ENCODE measurements at regions not wholly inside any gene's neighbourhood (a gene's known extent, or its start where the extent isn't known, plus 50 kb on each side); places are given as distances from the start of the nearest gene placed in this dataset.

DNA sequence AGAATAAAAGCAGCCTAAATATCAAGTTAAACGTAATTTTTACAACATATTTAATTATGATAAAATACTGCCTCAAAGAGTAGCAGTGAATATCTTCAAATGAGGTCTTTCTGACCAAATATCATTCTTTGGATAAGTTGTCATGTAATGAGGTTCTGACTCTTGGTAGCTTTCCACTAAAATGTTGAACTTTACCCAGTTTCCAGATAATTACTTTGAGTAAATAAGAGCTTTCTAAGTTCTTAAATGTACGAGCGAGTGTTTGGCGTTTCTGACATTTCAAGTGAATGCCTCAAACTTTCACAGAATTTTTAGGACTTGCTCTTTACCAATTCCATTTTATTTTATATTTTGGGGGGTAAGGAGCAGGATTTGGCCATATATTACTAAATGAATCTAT lies 1515.2 kb downstream of the FAM181B start:
- no peak for TF ChIP-seq POLR2A (IDR thresholded peaks at IDR 0.05; ENCODE audit: low read depth, low read length)
- no peak for TF ChIP-seq CREB1 (IDR thresholded peaks at IDR 0.05; ENCODE audit: low read depth)
- TF ChIP-seq, protein P1, sequence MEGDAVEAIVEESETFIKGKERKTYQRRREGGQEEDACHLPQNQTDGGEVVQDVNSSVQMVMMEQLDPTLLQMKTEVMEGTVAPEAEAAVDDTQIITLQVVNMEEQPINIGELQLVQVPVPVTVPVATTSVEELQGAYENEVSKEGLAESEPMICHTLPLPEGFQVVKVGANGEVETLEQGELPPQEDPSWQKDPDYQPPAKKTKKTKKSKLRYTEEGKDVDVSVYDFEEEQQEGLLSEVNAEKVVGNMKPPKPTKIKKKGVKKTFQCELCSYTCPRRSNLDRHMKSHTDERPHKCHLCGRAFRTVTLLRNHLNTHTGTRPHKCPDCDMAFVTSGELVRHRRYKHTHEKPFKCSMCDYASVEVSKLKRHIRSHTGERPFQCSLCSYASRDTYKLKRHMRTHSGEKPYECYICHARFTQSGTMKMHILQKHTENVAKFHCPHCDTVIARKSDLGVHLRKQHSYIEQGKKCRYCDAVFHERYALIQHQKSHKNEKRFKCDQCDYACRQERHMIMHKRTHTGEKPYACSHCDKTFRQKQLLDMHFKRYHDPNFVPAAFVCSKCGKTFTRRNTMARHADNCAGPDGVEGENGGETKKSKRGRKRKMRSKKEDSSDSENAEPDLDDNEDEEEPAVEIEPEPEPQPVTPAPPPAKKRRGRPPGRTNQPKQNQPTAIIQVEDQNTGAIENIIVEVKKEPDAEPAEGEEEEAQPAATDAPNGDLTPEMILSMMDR (IDR thresholded peaks at IDR 0.05 in 2 of 3, conservative IDR thresholded peaks at IDR 0.05 in 1 of 3; ENCODE audit: control insufficient read depth in 2 of 3, extremely low read depth in 1 of 3, insufficient read depth in 1 of 3, low read depth in 3 of 3, low read length in 3 of 3) = no peak
- TF ChIP-seq FOXM1 (IDR thresholded peaks at IDR 0.05; ENCODE audit: low read depth, low read length) = no peak
